ENCODE measurements at regions not wholly inside any gene's neighbourhood (a gene's known extent, or its start where the extent isn't known, plus 50 kb on each side); places are given as distances from the start of the nearest gene placed in this dataset.
"Not testable (repeated sequence)": the region's sequence is repeated elsewhere in the genome, so short reads cannot be mapped to it uniquely, and the experiment has no call there.

- not testable (repeated sequence) for DNase-seq (ENCODE audit: low read depth in 3 of 3)
Observed at GRCh38 chr22:48716154-48716553, 1111.5 kb downstream of the BRD1 start.

- DNase-seq (ENCODE audit: low read depth in 3 of 3) = no peak
Observed at GRCh38 chr22:48715511-48715910, 1112.2 kb downstream of the BRD1 start.

DNA sequence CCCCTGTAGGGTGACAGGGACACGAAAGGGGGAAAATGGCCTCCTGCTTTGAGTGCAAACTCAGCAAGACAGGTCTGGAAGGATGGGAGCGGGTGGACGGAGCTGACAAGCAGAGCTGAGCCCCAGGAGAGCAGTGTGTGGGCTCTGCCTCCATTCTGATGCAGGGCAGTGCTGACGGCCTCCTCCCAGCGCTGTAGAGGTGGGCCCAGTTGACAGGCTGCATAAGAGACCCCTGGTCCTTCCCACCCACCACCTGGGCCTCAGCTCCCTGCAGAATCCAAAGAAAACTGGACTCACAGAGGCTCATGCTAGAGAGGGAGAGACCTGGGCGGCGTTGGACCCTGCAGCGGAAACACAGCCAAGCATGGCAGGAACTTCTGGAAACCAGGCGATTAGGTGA is 1113.4 kb downstream of the BRD1 start:
- no peak for DNase-seq (ENCODE audit: low read depth in 3 of 3)

DNA sequence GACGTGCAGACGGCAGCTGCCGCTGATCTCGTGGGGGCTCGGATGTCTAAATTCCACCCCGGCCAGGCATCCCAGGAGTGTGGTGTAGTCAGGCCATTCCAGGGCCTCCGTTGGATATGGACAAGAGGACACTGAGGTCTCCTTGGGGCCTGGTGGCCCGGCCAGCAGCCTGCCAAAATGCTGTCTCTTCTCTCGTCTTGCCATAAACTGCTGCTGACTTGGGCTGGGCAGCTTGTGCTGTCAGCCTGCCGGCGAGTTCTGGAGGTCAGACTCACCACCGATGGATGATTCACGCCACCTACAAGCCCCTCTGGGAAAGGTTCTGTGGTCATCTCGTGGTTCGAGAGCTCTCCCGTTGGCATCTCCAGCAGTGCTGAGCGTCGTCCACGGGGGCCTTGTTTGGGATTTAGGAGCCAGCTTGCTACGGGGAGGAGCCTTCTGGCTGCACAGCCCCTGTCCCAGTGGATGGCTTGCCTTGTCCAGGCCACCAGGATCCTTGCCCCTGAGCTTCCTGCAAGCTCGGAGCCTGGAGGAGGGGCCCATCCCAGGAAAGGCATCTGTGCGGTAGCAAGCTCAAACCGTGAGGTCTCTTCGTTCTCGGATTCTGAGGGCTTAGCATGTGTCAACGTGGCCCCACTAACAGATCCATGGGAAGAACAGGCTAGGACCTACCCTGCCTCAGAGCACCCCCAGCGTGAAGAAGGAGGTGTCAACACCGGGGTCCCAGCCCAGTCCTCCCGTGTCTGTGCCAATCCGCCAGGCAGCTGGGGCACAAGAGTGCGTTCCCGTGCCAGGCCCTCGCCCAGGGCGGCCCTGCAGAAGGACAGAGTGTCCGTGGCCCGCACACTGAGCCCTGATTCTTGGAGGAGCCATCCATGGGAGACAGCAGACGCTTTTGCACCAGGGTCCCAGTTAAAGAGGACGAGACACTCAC is 1114.1 kb downstream of the BRD1 start:
- DNase-seq (ENCODE audit: low read depth in 3 of 3) = no peak

DNA sequence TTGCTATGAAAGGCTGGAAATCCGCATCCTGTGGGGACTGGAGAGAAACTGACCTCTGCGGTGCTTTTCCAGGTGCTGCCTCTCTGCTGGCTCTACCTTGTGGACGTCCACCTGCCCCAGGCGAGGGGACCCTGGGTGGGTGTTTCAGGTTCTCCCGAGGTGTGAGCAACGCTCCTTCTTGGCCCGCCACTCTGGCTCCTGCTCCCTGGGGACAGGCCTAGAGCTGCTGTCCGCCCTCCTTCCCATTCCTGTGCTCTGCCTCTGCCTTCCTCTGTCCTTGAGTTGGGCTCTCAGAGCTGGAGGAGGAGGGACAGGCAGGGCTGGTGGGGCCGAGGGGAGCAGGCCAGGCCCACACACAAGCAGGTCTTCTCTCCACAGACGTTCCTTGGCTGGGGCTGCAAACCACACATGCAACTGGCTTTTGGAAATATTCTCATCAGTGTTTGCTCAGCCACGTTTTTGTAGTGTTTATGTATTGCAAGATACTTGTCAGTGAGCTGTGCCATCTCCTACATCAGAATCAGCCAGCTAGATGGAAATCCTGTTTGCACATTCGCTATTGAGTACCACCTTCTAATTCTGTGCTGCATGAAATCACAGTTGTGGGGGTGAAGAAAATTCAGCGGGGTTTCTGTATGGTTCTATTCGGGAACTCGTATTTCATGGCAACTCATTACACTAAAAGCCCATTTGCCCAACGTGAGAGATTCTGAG is 1115.0 kb downstream of the BRD1 start:
- no peak for DNase-seq (ENCODE audit: low read depth in 3 of 3)

- DNase-seq (ENCODE audit: low read depth in 3 of 3) = no peak
Observed at GRCh38 chr22:48711669-48712068, 1116.0 kb downstream of the BRD1 start.

DNA sequence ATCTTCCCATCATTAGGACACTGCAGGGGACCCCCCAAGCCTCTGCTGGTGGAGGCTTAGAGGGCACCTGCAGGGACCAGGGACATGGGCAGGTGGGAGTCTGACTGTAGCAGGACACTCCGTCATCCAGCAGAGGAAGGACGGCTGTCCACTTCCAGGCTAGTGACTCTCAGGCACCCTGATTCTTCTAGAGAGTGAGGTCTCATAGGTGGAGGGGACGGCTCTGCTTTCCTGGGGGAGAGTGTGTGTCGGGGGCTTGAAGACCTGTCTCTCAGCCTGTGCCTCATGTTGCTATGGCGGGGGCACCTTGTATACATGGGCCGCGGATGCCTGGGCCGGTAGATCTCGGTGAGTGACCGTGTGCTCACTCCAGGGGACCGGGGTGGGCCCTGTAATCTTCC is 1116.6 kb downstream of the BRD1 start:
- DNase-seq (ENCODE audit: low read depth in 3 of 3) = no peak

DNA sequence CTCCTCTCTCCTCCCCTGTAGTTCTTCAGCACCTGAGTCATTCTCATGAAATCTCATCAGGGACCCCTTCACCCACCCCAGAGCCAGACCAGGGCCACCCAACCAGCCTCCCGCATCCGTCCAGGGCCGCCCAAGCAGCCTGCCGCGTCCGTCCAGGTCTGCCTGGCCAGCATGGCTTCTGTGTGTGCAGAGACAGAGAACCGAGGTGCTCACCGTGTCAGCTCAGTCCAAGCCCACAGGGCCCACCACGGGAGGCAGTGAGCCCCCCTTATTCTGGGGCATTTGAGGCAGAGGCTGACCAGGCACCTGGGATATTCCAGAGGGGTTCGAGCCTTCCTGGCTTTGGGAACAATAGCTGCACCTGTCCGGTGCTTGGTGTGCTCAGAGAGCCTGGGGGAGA is 1117.3 kb downstream of the BRD1 start:
- no peak for DNase-seq (ENCODE audit: low read depth in 3 of 3)

DNA sequence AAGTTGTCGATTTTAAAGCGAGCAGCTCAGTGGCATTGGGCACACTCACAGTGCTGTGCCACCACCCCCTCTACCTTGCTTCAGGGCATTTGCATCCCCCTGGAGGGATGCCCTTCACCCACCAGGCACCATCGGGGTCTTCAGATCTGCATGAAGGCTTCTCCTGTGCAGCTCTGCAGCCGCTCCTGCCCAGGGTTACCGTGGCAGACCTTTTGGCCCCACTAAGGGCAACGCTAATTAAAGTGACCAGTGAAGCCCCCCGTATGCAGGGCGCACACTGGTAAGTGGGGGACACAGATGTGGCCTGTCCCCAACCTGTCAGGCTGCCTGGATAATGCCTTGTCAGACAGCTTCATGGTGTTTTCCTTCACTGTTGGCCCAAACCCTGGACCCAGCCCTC is 1117.7 kb downstream of the BRD1 start:
- no peak for DNase-seq (ENCODE audit: low read depth in 3 of 3)

GRCh38 chr22:48709453-48709852 is 1118.2 kb downstream of the BRD1 start:
- no peak for DNase-seq (ENCODE audit: low read depth in 3 of 3)

DNA sequence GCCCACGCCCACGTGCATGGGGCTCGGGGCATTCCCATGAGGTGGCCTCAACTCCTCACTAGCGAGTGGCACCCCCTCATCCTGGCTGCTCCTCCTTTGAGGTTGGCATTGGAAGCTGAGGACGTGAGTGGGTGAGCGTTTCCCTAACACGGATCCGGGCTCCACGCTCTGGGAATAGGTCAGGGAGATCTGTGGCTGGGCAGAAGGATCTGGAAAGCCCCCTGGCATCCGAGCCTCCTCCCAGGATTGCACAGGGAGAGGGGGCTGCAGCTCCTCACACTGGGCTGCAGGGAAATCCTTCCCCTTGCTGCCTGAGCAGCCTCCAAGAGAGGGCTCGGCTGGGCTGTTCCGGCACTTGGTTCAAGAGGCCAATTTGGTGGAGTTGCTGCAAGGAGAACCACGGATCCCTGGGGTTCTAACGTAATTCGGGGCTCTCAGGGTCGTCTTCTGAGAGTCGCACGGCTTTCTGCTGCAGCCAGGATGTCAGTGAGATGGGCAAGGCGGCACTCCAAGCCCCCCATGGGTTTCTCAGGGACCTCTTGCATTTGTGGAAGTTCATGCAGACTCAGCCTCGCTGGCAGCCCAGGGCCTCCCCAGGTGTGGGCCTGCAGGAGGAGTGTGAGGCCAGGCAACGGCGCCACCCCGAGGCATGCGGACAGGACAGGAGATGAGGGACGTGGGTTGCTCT is 1119.0 kb downstream of the BRD1 start:
- no peak for DNase-seq (ENCODE audit: low read depth in 3 of 3)

- no peak for DNase-seq (ENCODE audit: low read depth in 3 of 3)
Observed at GRCh38 chr22:48707763-48708557, 1119.7 kb downstream of the BRD1 start.

GRCh38 chr22:48706934-48707762 is 1120.5 kb downstream of the BRD1 start:
- DNase-seq (ENCODE audit: low read depth in 3 of 3) = no peak

- DNase-seq (ENCODE audit: low read depth in 3 of 3) = no peak
Observed at GRCh38 chr22:48705917-48706605, 1121.6 kb downstream of the BRD1 start.

GRCh38 chr22:48705159-48705916 is 1122.3 kb downstream of the BRD1 start:
- no peak for DNase-seq (ENCODE audit: low read depth in 3 of 3)

DNA sequence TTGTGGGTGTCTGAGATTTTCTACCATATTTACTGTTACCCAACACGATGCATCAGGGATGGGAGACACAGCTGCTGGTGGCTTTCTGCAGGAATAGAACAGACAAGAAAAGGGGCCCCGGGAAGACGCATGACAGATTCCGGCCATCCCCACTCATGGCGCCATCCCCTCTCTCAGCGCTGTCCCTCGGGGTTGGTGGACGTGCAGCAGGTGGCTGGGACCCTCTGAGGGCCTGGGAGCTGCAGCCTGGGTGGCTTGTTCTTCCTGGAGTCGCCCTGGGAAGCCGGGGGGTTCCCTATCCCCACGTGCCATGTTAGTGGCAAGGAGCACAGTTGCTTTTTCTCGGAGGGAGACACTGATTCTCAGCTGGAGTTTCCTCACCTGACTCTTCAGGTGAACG is 1123.3 kb downstream of the BRD1 start:
- no peak for DNase-seq (ENCODE audit: low read depth in 3 of 3)

- DNase-seq (ENCODE audit: low read depth in 3 of 3) = no peak
Observed at GRCh38 chr22:48703265-48703941, 1124.3 kb downstream of the BRD1 start.

DNA sequence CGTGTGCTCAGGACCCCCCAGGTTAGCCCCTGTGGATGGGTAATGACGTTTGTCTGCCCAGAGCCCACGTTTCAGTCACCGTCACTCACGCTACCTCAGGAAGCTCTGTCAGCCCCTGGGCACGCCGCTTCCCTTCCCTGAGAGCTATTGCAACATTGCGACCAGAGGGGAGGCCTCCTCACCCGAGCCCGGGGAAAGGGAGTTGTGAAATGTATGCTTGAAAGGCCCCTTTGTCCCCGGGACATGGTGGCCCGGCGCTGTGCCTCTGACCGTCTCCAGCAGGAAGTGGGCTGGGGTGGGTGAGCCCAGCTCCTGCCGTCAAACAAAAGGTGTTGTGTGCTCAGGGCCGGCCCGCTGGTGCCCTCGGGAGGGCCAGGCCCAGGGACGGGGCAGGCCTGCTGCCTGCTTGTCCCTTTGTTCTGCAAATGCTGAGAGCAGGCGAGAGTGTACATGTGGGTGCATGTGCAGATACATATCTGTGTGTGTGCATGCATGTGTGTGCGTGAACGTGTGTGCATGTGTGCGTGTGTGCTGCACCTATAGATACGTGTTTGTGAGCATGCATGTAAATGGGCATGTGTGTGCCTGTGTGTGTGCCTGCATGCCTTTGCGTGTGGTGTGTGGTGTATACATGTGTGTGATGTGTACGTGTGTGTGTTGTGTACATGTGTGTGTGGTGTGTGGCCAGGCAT is 1125.0 kb downstream of the BRD1 start:
- no peak for DNase-seq (ENCODE audit: low read depth in 3 of 3)

Measured in stimulated activated CD4-positive, alpha-beta T cell treated with anti-CD3 and anti-CD28 coated beads, TNF-alpha, amount 100 ng/mL, for 48 hours (primary cell).